GM18505 (cell line): ENCODE measurements at regions not wholly inside any gene's neighbourhood (a gene's known extent, or its start where the extent isn't known, plus 50 kb on each side); places are given as distances from the start of the nearest gene placed in this dataset.
"Not testable (repeated sequence)": the region's sequence is repeated elsewhere in the genome, so short reads cannot be mapped to it uniquely, and the experiment has no call there.

Source experiments
- ATAC-seq: cut with Tn5 transposase; IDR thresholded peaks from one replicate; pipeline ENCODE4 v1.9.1; 2021; ENCODE audit not compliant: unreplicated experiment
- POLR2A ChIP-seq: IDR thresholded peaks from 4 replicates; pipeline ENCODE4 v1.6.1; 2011; ENCODE audit warnings: borderline replicate concordance; ENCODE audit not compliant: insufficient read depth, insufficient read length; ENCODE audit errors: extremely low read depth

GRCh38 chr9:25733336-25733982 is 55.2 kb upstream of the TUSC1 start:
- no peak for TF ChIP-seq POLR2A
- no peak for ATAC-seq

DNA sequence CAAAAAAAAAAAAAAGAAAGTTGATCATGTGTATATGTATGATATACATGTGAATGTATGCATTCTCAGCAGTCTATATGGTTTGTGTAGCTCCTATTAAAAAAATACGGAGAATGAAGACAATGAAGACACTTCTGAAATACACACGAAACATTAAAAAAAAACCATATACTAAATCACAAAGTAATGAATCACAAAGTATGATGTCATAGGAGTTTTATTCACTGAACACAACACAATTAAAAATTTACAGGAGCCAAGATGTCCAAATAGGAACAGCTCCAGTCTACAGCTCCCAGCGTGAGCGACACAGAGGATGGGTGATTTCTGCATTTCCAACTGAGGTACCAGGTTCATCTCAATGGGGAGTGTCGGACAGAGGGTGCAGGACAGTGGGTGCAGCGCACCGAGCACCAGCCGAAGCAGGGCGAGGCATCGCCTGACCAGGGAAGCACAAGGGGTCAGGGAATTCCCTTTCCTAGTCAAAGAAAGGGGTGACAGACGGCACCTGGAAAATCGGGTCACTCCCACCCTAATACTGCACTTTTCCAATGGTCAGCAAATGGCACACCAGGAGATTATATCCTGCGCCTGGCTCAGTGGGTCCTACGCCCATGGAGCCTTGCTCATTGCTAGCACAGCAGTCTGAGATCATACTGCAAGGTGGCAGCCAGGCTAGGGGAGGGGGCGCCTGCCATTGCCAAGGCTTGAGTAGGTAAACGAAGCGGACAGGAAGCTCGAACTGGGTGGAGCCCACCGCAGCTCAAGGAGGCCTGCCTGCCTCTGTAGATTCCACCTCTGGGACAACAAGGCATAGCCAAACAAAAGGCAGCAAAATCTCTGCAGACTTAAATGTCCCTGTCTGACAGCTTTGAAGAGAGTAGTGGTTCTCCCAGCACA is 53.9 kb upstream of the TUSC1 start:
- ATAC-seq, result not testable (repeated sequence)
